ENCODE measurements at regions not wholly inside any gene's neighbourhood (a gene's known extent, or its start where the extent isn't known, plus 50 kb on each side); places are given as distances from the start of the nearest gene placed in this dataset.

GRCh38 chr2:60706021-60706420, 50.0 kb upstream of the PAPOLG start:
- no CpG with 5 or more reads among the region's 4 CpGs for WGBS (ENCODE audit: extremely low coverage, insufficient read length, low lambda C conversion rate)
- Histone ChIP-seq H3T11ph (ENCODE audit: low read length) (no peak overlapping the region), H2AFZ (ENCODE audit: low read length) (no peak overlapping the region)

More at GRCh38 chr2:60706021-60706420, 50.0 kb upstream of the PAPOLG start:
- Histone ChIP-seq H3K9me3 (ENCODE audit: control insufficient read depth, low read depth, low read length) (no peaks in the 10 kb centered on the region), H3K4me2 (ENCODE audit: insufficient read depth, insufficient read length, low read length) (no peak overlapping the region), H3K23ac (ENCODE audit: insufficient read length, low read depth, low read length) (no peak overlapping the region), H2AK5ac (ENCODE audit: insufficient read length, low read length) (no peak overlapping the region), H4K20me1 (ENCODE audit: control insufficient read depth, insufficient read depth, insufficient read length) (no peaks in the 10 kb centered on the region), H3K27ac (ENCODE audit: insufficient read length, low read depth, low read length) (no peak overlapping the region), H2BK5ac (ENCODE audit: insufficient read length, low read length) (no peak overlapping the region), H3K4ac (ENCODE audit: low read depth, low read length) (no peak overlapping the region), H3K4me1 (ENCODE audit: insufficient read depth, low read length) (no peaks in the 10 kb centered on the region), H3K14ac (ENCODE audit: insufficient read depth, low read length) (no peak overlapping the region), H2BK20ac (ENCODE audit: low read depth, low read length, poor library complexity, severe bottlenecking) (no peak overlapping the region), H4K5ac (ENCODE audit: insufficient read length, low read depth, low read length) (no peak overlapping the region), H4K8ac (replicated peaks; ENCODE audit: insufficient read length, low read depth, low read length) (no peak overlapping the region), H2BK120ac (ENCODE audit: low read depth, low read length, poor library complexity, severe bottlenecking) (no peak overlapping the region), H3K79me2 (ENCODE audit: insufficient read depth, low read length) (no peaks in the 10 kb centered on the region; the same call in 1 of the 2 replicates), H2BK15ac (ENCODE audit: low read depth, low read length) (no peak overlapping the region), H3K23me2 (ENCODE audit: insufficient read length, low read depth, low read length, poor library complexity, severe bottlenecking) (no peaks in the 10 kb centered on the region), H3K18ac (ENCODE audit: insufficient read length, low read depth, low read length) (no peak overlapping the region), H3K27me3 (ENCODE audit: insufficient read depth, low read length) (no peaks in the 10 kb centered on the region), H4K91ac (ENCODE audit: insufficient read length, low read depth, low read length) (no peak overlapping the region), H2BK12ac (ENCODE audit: insufficient read length, low read depth, low read length) (no peak overlapping the region), H3K79me1 (ENCODE audit: insufficient read depth, low read depth, low read length, poor library complexity, severe bottlenecking) (no peaks in the 10 kb centered on the region), H3K56ac (ENCODE audit: insufficient read length, low read depth, low read length) (no peak overlapping the region), H3K9ac (ENCODE audit: extremely low read depth, insufficient read length, low read length) (no peak overlapping the region)
- no peak for DNase-seq
- H3K36me3 Mint-ChIP-seq (ENCODE audit: insufficient read depth in 1 of 3, low read depth in 3 of 3): no peaks in the 10 kb centered on the region
- H3K27ac Mint-ChIP-seq: 0 out of 7 replicates have a peak overlapping the region, but pooled peaks of 1 of the 3 experiments have one; percentile 1
- H3K4me1 Mint-ChIP-seq: peaks cover 9 to 13% of the 10 kb centered on the region in 2 experiments
- TF ChIP-seq, protein P1, sequence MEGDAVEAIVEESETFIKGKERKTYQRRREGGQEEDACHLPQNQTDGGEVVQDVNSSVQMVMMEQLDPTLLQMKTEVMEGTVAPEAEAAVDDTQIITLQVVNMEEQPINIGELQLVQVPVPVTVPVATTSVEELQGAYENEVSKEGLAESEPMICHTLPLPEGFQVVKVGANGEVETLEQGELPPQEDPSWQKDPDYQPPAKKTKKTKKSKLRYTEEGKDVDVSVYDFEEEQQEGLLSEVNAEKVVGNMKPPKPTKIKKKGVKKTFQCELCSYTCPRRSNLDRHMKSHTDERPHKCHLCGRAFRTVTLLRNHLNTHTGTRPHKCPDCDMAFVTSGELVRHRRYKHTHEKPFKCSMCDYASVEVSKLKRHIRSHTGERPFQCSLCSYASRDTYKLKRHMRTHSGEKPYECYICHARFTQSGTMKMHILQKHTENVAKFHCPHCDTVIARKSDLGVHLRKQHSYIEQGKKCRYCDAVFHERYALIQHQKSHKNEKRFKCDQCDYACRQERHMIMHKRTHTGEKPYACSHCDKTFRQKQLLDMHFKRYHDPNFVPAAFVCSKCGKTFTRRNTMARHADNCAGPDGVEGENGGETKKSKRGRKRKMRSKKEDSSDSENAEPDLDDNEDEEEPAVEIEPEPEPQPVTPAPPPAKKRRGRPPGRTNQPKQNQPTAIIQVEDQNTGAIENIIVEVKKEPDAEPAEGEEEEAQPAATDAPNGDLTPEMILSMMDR (conservative IDR thresholded peaks at IDR 0.05): no peak
- H3K4me3 Mint-ChIP-seq: no peak overlapping the region
- no peaks in the 10 kb centered on the region for H3K9me3 Mint-ChIP-seq
- no peaks in the 10 kb centered on the region; the same call in 1 of the 2 replicates for H3K27me3 Mint-ChIP-seq (ENCODE audit: low read depth)

All from H9 (cell line).